Stomach (tissue), 4 donors: ENCODE measurements at regions not wholly inside any gene's neighbourhood (a gene's known extent, or its start where the extent isn't known, plus 50 kb on each side); places are given as distances from the start of the nearest gene placed in this dataset.

Experiments used
- POLR2A ChIP-seq, 4 donors: fragments of 450-650 bp; IDR thresholded peaks; one replicate each; pipeline ENCODE4 v1.6.1; 2016; ENCODE audit warnings: antibody characterized with exemption in 4 of 4, control low read depth in 2 of 4, mild to moderate bottlenecking in 1 of 4, moderate library complexity in 1 of 4
- TF ChIP-seq, protein P1 (sequence below), 7 experiments: fragments of 450-650 bp in 4 of 7; fragments of 200-600 bp in 3 of 7; sonication (generic) in 3 of 7; IDR thresholded peaks; one replicate each; pipeline ENCODE4 v1.5.1; 2016 to 2019; ENCODE audit warnings: antibody characterized with exemption in 7 of 7, control low read depth in 2 of 7, mild to moderate bottlenecking in 1 of 7

GRCh38 chr3:104472221-104472620 lies 894.5 kb upstream of the ALCAM start:
- no peak for TF ChIP-seq POLR2A (IDR thresholded peaks at IDR 0.05)
- TF ChIP-seq, protein P1, sequence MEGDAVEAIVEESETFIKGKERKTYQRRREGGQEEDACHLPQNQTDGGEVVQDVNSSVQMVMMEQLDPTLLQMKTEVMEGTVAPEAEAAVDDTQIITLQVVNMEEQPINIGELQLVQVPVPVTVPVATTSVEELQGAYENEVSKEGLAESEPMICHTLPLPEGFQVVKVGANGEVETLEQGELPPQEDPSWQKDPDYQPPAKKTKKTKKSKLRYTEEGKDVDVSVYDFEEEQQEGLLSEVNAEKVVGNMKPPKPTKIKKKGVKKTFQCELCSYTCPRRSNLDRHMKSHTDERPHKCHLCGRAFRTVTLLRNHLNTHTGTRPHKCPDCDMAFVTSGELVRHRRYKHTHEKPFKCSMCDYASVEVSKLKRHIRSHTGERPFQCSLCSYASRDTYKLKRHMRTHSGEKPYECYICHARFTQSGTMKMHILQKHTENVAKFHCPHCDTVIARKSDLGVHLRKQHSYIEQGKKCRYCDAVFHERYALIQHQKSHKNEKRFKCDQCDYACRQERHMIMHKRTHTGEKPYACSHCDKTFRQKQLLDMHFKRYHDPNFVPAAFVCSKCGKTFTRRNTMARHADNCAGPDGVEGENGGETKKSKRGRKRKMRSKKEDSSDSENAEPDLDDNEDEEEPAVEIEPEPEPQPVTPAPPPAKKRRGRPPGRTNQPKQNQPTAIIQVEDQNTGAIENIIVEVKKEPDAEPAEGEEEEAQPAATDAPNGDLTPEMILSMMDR (IDR thresholded peaks at IDR 0.05) = no peak
